Osteoblast (primary cell): ENCODE measurements at regions not wholly inside any gene's neighbourhood (a gene's known extent, or its start where the extent isn't known, plus 50 kb on each side); places are given as distances from the start of the nearest gene placed in this dataset.

ENCODE experiments used
- DNase-seq: peaks from one replicate; pipeline ENCODE4 v3.0.0; 2011; ENCODE audit warnings: low spot score, mixed read lengths; ENCODE audit not compliant: insufficient read length; ENCODE audit errors: missing footprints
- H2AFZ ChIP-seq: 2 replicates; pipeline ENCODE4 v1.6.0; 2011; ENCODE audit warnings: mild to moderate bottlenecking, low read length
- H3K27ac ChIP-seq: 2 replicates; pipeline ENCODE4 v1.5.1; 2011; ENCODE audit warnings: mild to moderate bottlenecking, low read depth, low read length, moderate library complexity
- H3K27me3 ChIP-seq: 2 replicates; pipeline ENCODE4 v1.6.0; 2012; ENCODE audit warnings: mild to moderate bottlenecking, control low read depth, inconsistent platforms, low read length, moderate library complexity; ENCODE audit not compliant: insufficient read depth
- H3K36me3 ChIP-seq: 2 replicates; pipeline ENCODE4 v1.5.1; 2011; ENCODE audit warnings: mild to moderate bottlenecking, low read length, control low read depth, moderate library complexity; ENCODE audit not compliant: insufficient read depth
- H3K4me1 ChIP-seq: 2 replicates; pipeline ENCODE4 v1.5.1; 2011; ENCODE audit warnings: mild to moderate bottlenecking, low read length, control low read depth, moderate library complexity; ENCODE audit not compliant: insufficient read depth
- H3K4me2 ChIP-seq: 2 replicates; pipeline ENCODE4 v1.6.0; 2011; ENCODE audit warnings: mild to moderate bottlenecking, low read length; ENCODE audit not compliant: insufficient read depth
- H3K4me3 ChIP-seq: fragments of 200-600 bp; sonication (generic); 3 replicates; pipeline ENCODE4 v1.5.1; 2012; ENCODE audit warnings: mild to moderate bottlenecking, low read length, inconsistent platforms; ENCODE audit not compliant: insufficient read depth
- H3K79me2 ChIP-seq: 2 replicates; pipeline ENCODE4 v1.6.0; 2012; ENCODE audit warnings: mild to moderate bottlenecking, low read length, control low read depth, inconsistent platforms; ENCODE audit not compliant: insufficient read depth
- H3K9me3 ChIP-seq: 2 replicates; pipeline ENCODE4 v1.5.1; 2011; ENCODE audit warnings: low read depth, low read length, control low read depth
- H4K20me1 ChIP-seq: 2 replicates; pipeline ENCODE4 v1.6.0; 2012; ENCODE audit warnings: mild to moderate bottlenecking, low read length, control low read depth; ENCODE audit not compliant: insufficient read depth
- TF ChIP-seq, protein P1 (sequence below): IDR thresholded peaks from 2 replicates; pipeline ENCODE4 v1.5.1; 2011; ENCODE audit warnings: mild to moderate bottlenecking, low read depth, low read length, moderate library complexity; ENCODE audit errors: extremely low read depth

DNA sequence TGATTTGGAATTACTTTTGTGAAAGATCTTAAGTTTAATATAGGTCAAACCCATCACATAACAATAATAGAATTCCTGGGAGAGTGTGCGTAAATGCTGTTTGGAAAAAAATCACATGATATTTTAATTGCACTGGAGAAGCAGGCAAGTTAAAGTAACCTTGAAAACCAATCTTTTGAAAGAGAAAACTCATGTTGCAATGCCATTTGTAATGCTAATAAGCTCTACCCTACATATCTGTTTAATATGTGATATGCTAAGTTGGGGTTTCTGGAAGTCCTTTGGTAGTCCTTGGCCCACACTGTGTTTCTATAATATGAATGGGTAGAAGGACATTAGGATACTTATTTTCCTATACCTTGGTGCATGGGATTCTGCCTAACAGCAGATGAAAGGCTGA lies 370.4 kb downstream of the DDX10 start:
- no peak overlapping the region for H2AFZ ChIP-seq
- H3K4me1 ChIP-seq, result peaks cover 51% of the 10 kb centered on the region
- TF ChIP-seq, protein P1, sequence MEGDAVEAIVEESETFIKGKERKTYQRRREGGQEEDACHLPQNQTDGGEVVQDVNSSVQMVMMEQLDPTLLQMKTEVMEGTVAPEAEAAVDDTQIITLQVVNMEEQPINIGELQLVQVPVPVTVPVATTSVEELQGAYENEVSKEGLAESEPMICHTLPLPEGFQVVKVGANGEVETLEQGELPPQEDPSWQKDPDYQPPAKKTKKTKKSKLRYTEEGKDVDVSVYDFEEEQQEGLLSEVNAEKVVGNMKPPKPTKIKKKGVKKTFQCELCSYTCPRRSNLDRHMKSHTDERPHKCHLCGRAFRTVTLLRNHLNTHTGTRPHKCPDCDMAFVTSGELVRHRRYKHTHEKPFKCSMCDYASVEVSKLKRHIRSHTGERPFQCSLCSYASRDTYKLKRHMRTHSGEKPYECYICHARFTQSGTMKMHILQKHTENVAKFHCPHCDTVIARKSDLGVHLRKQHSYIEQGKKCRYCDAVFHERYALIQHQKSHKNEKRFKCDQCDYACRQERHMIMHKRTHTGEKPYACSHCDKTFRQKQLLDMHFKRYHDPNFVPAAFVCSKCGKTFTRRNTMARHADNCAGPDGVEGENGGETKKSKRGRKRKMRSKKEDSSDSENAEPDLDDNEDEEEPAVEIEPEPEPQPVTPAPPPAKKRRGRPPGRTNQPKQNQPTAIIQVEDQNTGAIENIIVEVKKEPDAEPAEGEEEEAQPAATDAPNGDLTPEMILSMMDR, result no peak
- no peak overlapping the region for H3K4me2 ChIP-seq
- no peaks in the 10 kb centered on the region for H3K36me3 ChIP-seq
- DNase-seq, result no peak
- no peaks in the 10 kb centered on the region for H3K27me3 ChIP-seq
- H3K9me3 ChIP-seq, result no peaks in the 10 kb centered on the region
- H4K20me1 ChIP-seq, result no peaks in the 10 kb centered on the region
- peak overlapping the region; percentile 80 for H3K27ac ChIP-seq
- H3K4me3 ChIP-seq, result no peak overlapping the region
- H3K79me2 ChIP-seq, result no peaks in the 10 kb centered on the region

DNA sequence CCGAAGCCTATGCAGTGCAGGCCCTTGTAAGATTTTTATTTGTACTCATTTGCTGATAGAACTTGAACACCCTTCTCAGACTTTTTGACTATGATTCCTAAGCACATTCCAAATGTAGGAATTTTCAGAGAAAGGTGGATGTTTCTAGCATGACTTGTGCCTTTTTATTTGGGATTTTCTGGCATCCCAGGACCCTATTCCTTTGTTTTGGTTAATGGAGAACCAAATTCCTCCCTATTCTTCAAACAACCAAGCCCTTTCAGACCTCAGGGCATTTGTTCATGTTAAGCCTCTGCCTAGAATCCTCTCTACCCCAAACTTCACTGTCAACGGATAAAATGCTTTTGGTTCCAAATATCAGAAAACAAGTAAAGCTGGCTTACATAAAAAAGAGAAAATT lies 371.1 kb downstream of the DDX10 start:
- TF ChIP-seq, protein P1, result no peak
- DNase-seq, result no peak
- Histone ChIP-seq H4K20me1 (no peaks in the 10 kb centered on the region), H3K9me3 (no peaks in the 10 kb centered on the region), H3K4me2 (no peak overlapping the region), H3K4me1 (peaks cover 51% of the 10 kb centered on the region), H3K4me3 (no peak overlapping the region), H3K79me2 (no peaks in the 10 kb centered on the region), H2AFZ (peak overlapping the region; percentile 16), H3K36me3 (no peaks in the 10 kb centered on the region), H3K27me3 (no peaks in the 10 kb centered on the region), H3K27ac (peak overlapping the region; percentile 10)

DNA sequence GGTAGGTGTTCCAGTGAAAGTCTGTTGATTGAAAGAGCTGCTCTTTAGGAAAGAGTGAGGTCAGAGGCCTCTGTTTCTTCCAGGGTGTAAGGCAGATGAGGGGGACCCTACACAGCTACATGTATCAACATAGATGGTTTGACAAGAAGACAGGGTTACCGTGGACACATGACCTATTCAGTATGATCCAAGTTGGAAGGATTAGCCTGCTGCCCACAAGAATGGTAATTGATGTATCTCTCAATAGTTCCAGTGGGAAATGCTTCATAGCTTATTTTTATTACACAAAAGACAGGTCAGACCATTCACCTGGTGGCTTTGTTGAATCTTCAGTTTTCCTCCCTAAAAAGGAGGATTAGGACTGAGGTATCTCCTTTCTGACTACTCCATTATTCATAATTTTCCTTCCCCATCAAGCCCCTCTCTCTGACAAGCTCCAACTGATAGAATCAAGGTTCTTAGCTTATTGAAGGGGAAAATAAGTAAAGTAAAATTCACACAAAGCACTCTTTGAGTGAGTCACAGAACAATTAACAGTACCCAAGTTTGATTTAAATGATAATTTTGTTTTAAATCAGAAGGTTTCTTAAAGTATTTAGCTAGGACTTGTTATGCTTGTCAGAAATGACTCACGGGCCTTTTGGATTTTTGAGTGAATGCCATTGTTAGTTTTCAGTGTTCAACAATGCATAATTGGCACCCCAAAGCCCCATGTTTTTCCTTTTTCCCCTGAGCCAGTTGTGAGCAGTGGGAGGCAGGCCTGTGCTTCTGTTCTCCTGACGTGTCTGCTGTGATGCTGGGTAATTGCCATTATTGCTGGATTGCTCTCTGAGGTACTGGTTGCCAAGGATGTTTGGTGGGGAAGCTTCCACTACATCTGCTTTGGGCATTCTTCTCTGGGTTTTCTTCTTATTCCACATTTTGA lies 373.2 kb downstream of the DDX10 start:
- DNase-seq, result peak; percentile 82
- Histone ChIP-seq H3K27ac (peak overlapping the region; percentile 81), H3K4me2 (peak overlapping the region; percentile 35), H3K79me2 (no peaks in the 10 kb centered on the region), H3K36me3 (no peaks in the 10 kb centered on the region), H3K4me1 (peaks cover 49% of the 10 kb centered on the region), H3K9me3 (no peaks in the 10 kb centered on the region), H3K4me3 (no peak overlapping the region), H3K27me3 (no peaks in the 10 kb centered on the region), H2AFZ (no peak overlapping the region), H4K20me1 (no peaks in the 10 kb centered on the region)
- TF ChIP-seq, protein P1, result peak; percentile 30

DNA sequence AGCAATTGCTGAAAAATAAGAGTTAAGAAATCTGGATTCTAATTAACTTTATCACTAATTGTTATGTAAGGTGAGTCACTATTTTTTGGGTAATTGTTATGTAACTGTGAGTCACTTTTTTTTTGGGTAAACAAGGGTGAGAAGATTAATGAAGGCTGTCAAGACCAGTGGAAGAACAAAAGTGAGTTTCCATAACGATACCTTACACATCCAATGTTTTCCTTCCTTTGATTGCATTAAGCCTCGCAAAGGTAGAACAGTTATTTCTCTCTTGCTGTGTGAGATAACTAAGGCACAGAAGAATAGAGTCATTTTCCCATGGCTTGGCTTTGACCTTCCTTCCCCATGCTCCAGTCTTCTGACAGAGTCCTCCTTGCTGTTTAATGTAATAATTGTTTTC lies 374.7 kb downstream of the DDX10 start:
- H3K9me3 ChIP-seq, result no peaks in the 10 kb centered on the region
- H3K27ac ChIP-seq, result no peak overlapping the region
- H2AFZ ChIP-seq, result no peak overlapping the region
- no peaks in the 10 kb centered on the region for H3K79me2 ChIP-seq
- TF ChIP-seq, protein P1, result no peak
- H3K4me1 ChIP-seq, result peaks cover 35% of the 10 kb centered on the region
- no peak overlapping the region for H3K4me2 ChIP-seq
- no peak overlapping the region for H3K4me3 ChIP-seq
- no peaks in the 10 kb centered on the region for H3K36me3 ChIP-seq
- DNase-seq, result no peak
- no peaks in the 10 kb centered on the region for H3K27me3 ChIP-seq
- no peaks in the 10 kb centered on the region for H4K20me1 ChIP-seq
